ENCODE measurements at regions not wholly inside any gene's neighbourhood (a gene's known extent, or its start where the extent isn't known, plus 50 kb on each side); places are given as distances from the start of the nearest gene placed in this dataset.

- no peak for FAIRE-seq
- TF ChIP-seq CEBPB (IDR thresholded peaks at IDR 0.05; ENCODE audit: low read depth, low read length) (no peak), SP2 (IDR thresholded peaks at IDR 0.05; ENCODE audit: low read length) (no peak)
These were observed 409.0 kb downstream of the TMEM121 start for GRCh38 chr14:105935384-105935783.

More at GRCh38 chr14:105935384-105935783, 409.0 kb downstream of the TMEM121 start:
- Histone ChIP-seq H3K4me3 (ENCODE audit: extremely low read depth in 1 of 4, insufficient read depth in 2 of 4, low read depth in 3 of 4, low read length in 4 of 4) (no peak overlapping the region), H2BK12ac (ENCODE audit: low read depth, low read length) (no peak overlapping the region), H3K4ac (replicated peaks; ENCODE audit: insufficient read length, low read depth, low read length) (no peak overlapping the region), H3K4me1 (replicated peaks in 1 of 4; ENCODE audit: control insufficient read depth in 3 of 4, insufficient read depth in 4 of 4, low read length in 3 of 4) (no peaks in the 10 kb centered on the region), H3K9ac (replicated peaks in 1 of 4; ENCODE audit: extremely low read depth in 1 of 4, low read depth in 3 of 4, low read length in 3 of 4) (no peak overlapping the region), H2AFZ (ENCODE audit: low read length) (no peak overlapping the region), H3K79me1 (ENCODE audit: low read depth, low read length) (no peaks in the 10 kb centered on the region), H3K23me2 (ENCODE audit: low read depth, low read length) (no peaks in the 10 kb centered on the region), H4K20me1 (replicated peaks in 1 of 2; ENCODE audit: control insufficient read depth in 1 of 2, insufficient read depth in 2 of 2, low read length in 2 of 2) (no peaks in the 10 kb centered on the region), H4K8ac (ENCODE audit: extremely low read depth, insufficient read depth, low read length) (no peak overlapping the region), H3K23ac (ENCODE audit: insufficient read length) (no peak overlapping the region), H3K9me3 (ENCODE audit: insufficient read depth in 2 of 2, low read depth in 1 of 2, low read length in 1 of 2) (peaks cover 64 to 81% of the 10 kb centered on the region in 2 experiments), H2BK5ac (ENCODE audit: low read depth, low read length) (no peak overlapping the region), H3K79me2 (ENCODE audit: control insufficient read depth in 1 of 2, insufficient read depth in 2 of 2, low read length in 2 of 2) (no peaks in the 10 kb centered on the region), H3K18ac (ENCODE audit: extremely low read depth, low read length) (no peak overlapping the region), H3K56ac (replicated peaks; ENCODE audit: insufficient read length, low read depth, low read length) (no peak overlapping the region), H3K27ac (ENCODE audit: low read depth, low read length) (no peak overlapping the region), H2BK15ac (ENCODE audit: low read length) (no peak overlapping the region), H2AK5ac (ENCODE audit: low read depth, low read length) (no peak overlapping the region), H3K4me2 (ENCODE audit: insufficient read depth in 1 of 2, low read depth in 2 of 2, low read length in 2 of 2) (no peak overlapping the region), H2BK120ac (replicated peaks; ENCODE audit: low read depth, low read length) (no peak overlapping the region), H2BK20ac (ENCODE audit: low read length) (no peak overlapping the region), H3K36me3 (ENCODE audit: control insufficient read depth in 2 of 4, insufficient read depth in 4 of 4, low read length in 3 of 4) (no peaks in the 10 kb centered on the region), H4K5ac (ENCODE audit: insufficient read length, low read depth, low read length) (no peak overlapping the region), H3K14ac (ENCODE audit: insufficient read length) (no peak overlapping the region), H4K91ac (replicated peaks; ENCODE audit: insufficient read length, low read length) (no peak overlapping the region), H3K27me3 (replicated peaks in 1 of 4; ENCODE audit: control insufficient read depth in 3 of 4, extremely low read depth in 1 of 4, insufficient read depth in 3 of 4, low read length in 3 of 4) (no peaks in the 10 kb centered on the region)
- POLR2A ChIA-PET (ENCODE audit: partially characterized antibody) = no interaction called here
- DNase-seq (ENCODE audit: low read depth in 1 of 2, low spot score in 2 of 2) = no peak
- CTCF ChIA-PET (ENCODE audit: partially characterized antibody) = no interaction called here
- WGBS, 2 experiments (ENCODE audit: extremely low coverage in 1 of 2, insufficient coverage in 1 of 2, insufficient read length in 1 of 2, insufficient replicate concordance in 2 of 2, low coverage in 1 of 2, low lambda C conversion rate in 2 of 2, missing lambda C conversion rate in 1 of 2) = 62% methylated on average over 3 of the region's 3 CpGs; no CpG with 5 or more reads in 1 of the 2 experiments

All from H1 (cell line).